ENCODE measurements at regions not wholly inside any gene's neighbourhood (a gene's known extent, or its start where the extent isn't known, plus 50 kb on each side); places are given as distances from the start of the nearest gene placed in this dataset.

GRCh38 chr14:86094512-86094911 is 564.6 kb downstream of the FLRT2 start:
- TF ChIP-seq CTCF (IDR thresholded peaks at IDR 0.05; ENCODE audit: insufficient read depth, low read depth, low read length) = no peak
- H3K4me3 ChIP-seq (ENCODE audit: low read depth, low read length) = no peak overlapping the region
- DNase-seq (ENCODE audit: low read depth) = no peak

GRCh38 chr14:86091811-86092210 is 561.9 kb downstream of the FLRT2 start:
- no peak overlapping the region for H3K4me3 ChIP-seq (ENCODE audit: low read depth, low read length)
- DNase-seq (ENCODE audit: low read depth) = peak; percentile 0
- TF ChIP-seq CTCF (IDR thresholded peaks at IDR 0.05; ENCODE audit: insufficient read depth, low read depth, low read length) = no peak

DNA sequence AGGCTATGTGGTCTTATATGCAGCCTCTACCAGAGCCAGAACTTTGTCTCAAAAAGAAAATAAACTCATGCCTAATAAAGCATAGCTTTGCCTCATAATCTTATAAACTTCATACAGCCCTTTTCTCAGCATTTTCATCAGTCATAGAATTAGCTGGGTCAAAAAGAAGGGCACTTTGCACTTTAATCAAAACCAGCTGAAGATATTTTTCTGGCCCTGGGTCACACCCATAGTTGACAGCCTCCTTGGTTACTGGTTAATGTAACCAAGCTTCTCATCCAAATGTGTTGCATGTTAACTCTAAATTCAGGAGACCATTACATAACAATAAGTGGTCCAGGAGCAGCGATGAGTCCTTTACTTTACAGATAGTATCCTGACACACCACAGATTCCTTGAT is 558.2 kb downstream of the FLRT2 start:
- no peak overlapping the region for H3K4me3 ChIP-seq (ENCODE audit: low read depth, low read length)
- no peak for DNase-seq (ENCODE audit: low read depth)
- TF ChIP-seq CTCF (IDR thresholded peaks at IDR 0.05; ENCODE audit: insufficient read depth, low read depth, low read length) = no peak

- DNase-seq (ENCODE audit: low read depth) = no peak
- no peak for TF ChIP-seq CTCF (IDR thresholded peaks at IDR 0.05; ENCODE audit: insufficient read depth, low read depth, low read length)
- H3K4me3 ChIP-seq (ENCODE audit: low read depth, low read length) = no peak overlapping the region
Measured at GRCh38 chr14:86087377-86087776, 557.4 kb downstream of the FLRT2 start.

DNA sequence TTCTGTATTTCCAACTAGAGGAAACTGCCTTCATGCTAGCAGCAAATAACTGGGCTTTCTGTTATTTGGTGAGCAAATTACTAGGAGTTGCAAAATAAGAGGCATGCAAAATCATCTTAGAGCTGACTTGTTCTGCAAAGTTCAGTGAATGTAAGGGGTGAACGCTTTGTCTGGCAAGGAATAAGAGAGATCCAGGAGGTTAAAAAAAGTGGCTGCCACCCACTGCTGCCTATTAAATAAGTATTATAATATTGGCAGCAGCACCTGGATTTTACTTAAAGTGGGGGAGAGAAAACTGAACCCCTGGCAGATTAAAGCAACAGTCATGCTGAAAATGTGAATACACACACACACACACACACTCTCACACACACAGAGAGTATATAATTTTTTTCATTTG is 557.0 kb downstream of the FLRT2 start:
- H3K4me3 ChIP-seq (ENCODE audit: low read depth, low read length) = no peak overlapping the region
- TF ChIP-seq CTCF (IDR thresholded peaks at IDR 0.05; ENCODE audit: insufficient read depth, low read depth, low read length) = no peak
- DNase-seq (ENCODE audit: low read depth) = no peak

DNA sequence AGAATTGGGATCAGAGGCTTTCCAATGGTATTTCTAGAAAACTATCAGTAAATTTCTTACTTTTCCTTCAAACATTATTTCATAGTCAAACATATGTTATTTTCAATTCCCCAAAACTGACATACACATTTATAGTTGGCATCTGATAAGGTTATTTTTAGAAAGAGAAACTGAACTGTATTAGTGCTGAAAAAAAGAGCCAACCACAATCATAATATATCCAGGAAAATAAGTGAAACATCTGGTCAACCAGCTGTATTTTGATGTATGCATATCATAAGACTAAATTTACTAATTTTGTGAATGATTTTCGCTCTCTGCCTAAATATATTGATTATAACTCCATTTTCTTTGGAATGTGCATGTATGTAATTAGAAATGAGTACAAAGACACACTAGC is 554.2 kb downstream of the FLRT2 start:
- no peak for DNase-seq (ENCODE audit: low read depth)
- H3K4me3 ChIP-seq (ENCODE audit: low read depth, low read length) = no peak overlapping the region
- TF ChIP-seq CTCF (IDR thresholded peaks at IDR 0.05; ENCODE audit: insufficient read depth, low read depth, low read length) = no peak

GRCh38 chr14:86083616-86084015 is 553.7 kb downstream of the FLRT2 start:
- DNase-seq (ENCODE audit: low read depth) = no peak
- TF ChIP-seq CTCF (IDR thresholded peaks at IDR 0.05; ENCODE audit: insufficient read depth, low read depth, low read length) = no peak
- no peak overlapping the region for H3K4me3 ChIP-seq (ENCODE audit: low read depth, low read length)

All from fibroblast of villous mesenchyme (primary cell).